ENCODE measurements at regions not wholly inside any gene's neighbourhood (a gene's known extent, or its start where the extent isn't known, plus 50 kb on each side); places are given as distances from the start of the nearest gene placed in this dataset.

GRCh38 chr18:78790960-78791359 lies 188.7 kb upstream of the SALL3 start:
- no peak for TF ChIP-seq EZH2phosphoT487 (IDR thresholded peaks at IDR 0.05; ENCODE audit: borderline replicate concordance, low read length)
- TF ChIP-seq, protein P1, sequence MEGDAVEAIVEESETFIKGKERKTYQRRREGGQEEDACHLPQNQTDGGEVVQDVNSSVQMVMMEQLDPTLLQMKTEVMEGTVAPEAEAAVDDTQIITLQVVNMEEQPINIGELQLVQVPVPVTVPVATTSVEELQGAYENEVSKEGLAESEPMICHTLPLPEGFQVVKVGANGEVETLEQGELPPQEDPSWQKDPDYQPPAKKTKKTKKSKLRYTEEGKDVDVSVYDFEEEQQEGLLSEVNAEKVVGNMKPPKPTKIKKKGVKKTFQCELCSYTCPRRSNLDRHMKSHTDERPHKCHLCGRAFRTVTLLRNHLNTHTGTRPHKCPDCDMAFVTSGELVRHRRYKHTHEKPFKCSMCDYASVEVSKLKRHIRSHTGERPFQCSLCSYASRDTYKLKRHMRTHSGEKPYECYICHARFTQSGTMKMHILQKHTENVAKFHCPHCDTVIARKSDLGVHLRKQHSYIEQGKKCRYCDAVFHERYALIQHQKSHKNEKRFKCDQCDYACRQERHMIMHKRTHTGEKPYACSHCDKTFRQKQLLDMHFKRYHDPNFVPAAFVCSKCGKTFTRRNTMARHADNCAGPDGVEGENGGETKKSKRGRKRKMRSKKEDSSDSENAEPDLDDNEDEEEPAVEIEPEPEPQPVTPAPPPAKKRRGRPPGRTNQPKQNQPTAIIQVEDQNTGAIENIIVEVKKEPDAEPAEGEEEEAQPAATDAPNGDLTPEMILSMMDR (IDR thresholded peaks at IDR 0.05; ENCODE audit: low read depth, low read length, poor library complexity, severe bottlenecking): no peak
- no peaks in the 10 kb centered on the region for H3K4me1 ChIP-seq (ENCODE audit: control insufficient read depth, low read length)
- no peaks in the 10 kb centered on the region for H3K9me2 ChIP-seq (replicated peaks; ENCODE audit: control insufficient read depth, low read length)
- H3K9me3 ChIP-seq (ENCODE audit: control insufficient read depth, insufficient read depth, low read length): no peaks in the 10 kb centered on the region; the same call in 1 of the 2 replicates
- no peaks in the 10 kb centered on the region for H3K36me3 ChIP-seq (ENCODE audit: control insufficient read depth, low read length)
- H3K79me2 ChIP-seq (ENCODE audit: control insufficient read depth, low read length): no peaks in the 10 kb centered on the region
- no peaks in the 10 kb centered on the region for H4K20me1 ChIP-seq (ENCODE audit: control insufficient read depth, insufficient read depth, low read depth, low read length)
- no peak overlapping the region for H3K4me3 ChIP-seq (ENCODE audit: low read length)
- no peak overlapping the region for H3K4me2 ChIP-seq (ENCODE audit: low read length)
- H3F3A ChIP-seq (ENCODE audit: control insufficient read depth, insufficient read depth): no peaks in the 10 kb centered on the region
- no peaks in the 10 kb centered on the region for H3K27me3 ChIP-seq (ENCODE audit: control insufficient read depth, low read length)
- H3K27ac ChIP-seq (ENCODE audit: low read depth, low read length): no peak overlapping the region

GRCh38 chr18:78792094-78792493 lies 187.5 kb upstream of the SALL3 start:
- H3K4me2 ChIP-seq (ENCODE audit: low read length): no peak overlapping the region
- H3K36me3 ChIP-seq (ENCODE audit: control insufficient read depth, low read length): no peaks in the 10 kb centered on the region
- no peaks in the 10 kb centered on the region; the same call in 1 of the 2 replicates for H3K9me3 ChIP-seq (ENCODE audit: control insufficient read depth, insufficient read depth, low read length)
- TF ChIP-seq, protein P1 (IDR thresholded peaks at IDR 0.05; ENCODE audit: low read depth, low read length, poor library complexity, severe bottlenecking): no peak
- TF ChIP-seq EZH2phosphoT487 (IDR thresholded peaks at IDR 0.05; ENCODE audit: borderline replicate concordance, low read length): no peak
- no peaks in the 10 kb centered on the region for H3K27me3 ChIP-seq (ENCODE audit: control insufficient read depth, low read length)
- no peaks in the 10 kb centered on the region for H3K79me2 ChIP-seq (ENCODE audit: control insufficient read depth, low read length)
- no peaks in the 10 kb centered on the region for H3K4me1 ChIP-seq (ENCODE audit: control insufficient read depth, low read length)
- H3F3A ChIP-seq (ENCODE audit: control insufficient read depth, insufficient read depth): no peaks in the 10 kb centered on the region
- no peaks in the 10 kb centered on the region for H3K9me2 ChIP-seq (replicated peaks; ENCODE audit: control insufficient read depth, low read length)
- no peak overlapping the region for H3K4me3 ChIP-seq (ENCODE audit: low read length)
- no peaks in the 10 kb centered on the region for H4K20me1 ChIP-seq (ENCODE audit: control insufficient read depth, insufficient read depth, low read depth, low read length)
- no peak overlapping the region for H3K27ac ChIP-seq (ENCODE audit: low read depth, low read length)

- Histone ChIP-seq H3K27ac (ENCODE audit: low read depth, low read length) (no peak overlapping the region), H3K4me3 (ENCODE audit: low read length) (no peak overlapping the region), H3K27me3 (ENCODE audit: control insufficient read depth, low read length) (no peaks in the 10 kb centered on the region), H3K79me2 (ENCODE audit: control insufficient read depth, low read length) (no peaks in the 10 kb centered on the region), H3K9me3 (ENCODE audit: control insufficient read depth, insufficient read depth, low read length) (no peaks in the 10 kb centered on the region; the same call in 1 of the 2 replicates), H4K20me1 (ENCODE audit: control insufficient read depth, insufficient read depth, low read depth, low read length) (no peaks in the 10 kb centered on the region), H3K36me3 (ENCODE audit: control insufficient read depth, low read length) (no peaks in the 10 kb centered on the region), H3K9me2 (replicated peaks; ENCODE audit: control insufficient read depth, low read length) (no peaks in the 10 kb centered on the region), H3F3A (ENCODE audit: control insufficient read depth, insufficient read depth) (no peaks in the 10 kb centered on the region), H3K4me2 (ENCODE audit: low read length) (no peak overlapping the region), H3K4me1 (ENCODE audit: control insufficient read depth, low read length) (no peaks in the 10 kb centered on the region)
- TF ChIP-seq, protein P1 (IDR thresholded peaks at IDR 0.05; ENCODE audit: low read depth, low read length, poor library complexity, severe bottlenecking): no peak
- no peak for TF ChIP-seq EZH2phosphoT487 (IDR thresholded peaks at IDR 0.05; ENCODE audit: borderline replicate concordance, low read length)
Observed at GRCh38 chr18:78792736-78793135, 186.9 kb upstream of the SALL3 start.
